Hematopoietic multipotent progenitor cell (in vitro differentiated cells): ENCODE measurements at regions not wholly inside any gene's neighbourhood (a gene's known extent, or its start where the extent isn't known, plus 50 kb on each side); places are given as distances from the start of the nearest gene placed in this dataset.
A peak's percentile ranks its signal among the peaks of the same experiment; 100 is the strongest.

Experiments used
- DNase-seq, 3 donors: peaks; one replicate each; pipeline ENCODE4 v3.0.0-alpha.2; 2011 to 2015; ENCODE audit warnings: low read depth in 2 of 3, low spot score in 2 of 3

GRCh38 chr7:84688671-84689070 lies 494.1 kb upstream of the SEMA3A start:
- DNase-seq = no peak

- no peak for DNase-seq
These were observed 491.8 kb upstream of the SEMA3A start for GRCh38 chr7:84686373-84686772.

DNA sequence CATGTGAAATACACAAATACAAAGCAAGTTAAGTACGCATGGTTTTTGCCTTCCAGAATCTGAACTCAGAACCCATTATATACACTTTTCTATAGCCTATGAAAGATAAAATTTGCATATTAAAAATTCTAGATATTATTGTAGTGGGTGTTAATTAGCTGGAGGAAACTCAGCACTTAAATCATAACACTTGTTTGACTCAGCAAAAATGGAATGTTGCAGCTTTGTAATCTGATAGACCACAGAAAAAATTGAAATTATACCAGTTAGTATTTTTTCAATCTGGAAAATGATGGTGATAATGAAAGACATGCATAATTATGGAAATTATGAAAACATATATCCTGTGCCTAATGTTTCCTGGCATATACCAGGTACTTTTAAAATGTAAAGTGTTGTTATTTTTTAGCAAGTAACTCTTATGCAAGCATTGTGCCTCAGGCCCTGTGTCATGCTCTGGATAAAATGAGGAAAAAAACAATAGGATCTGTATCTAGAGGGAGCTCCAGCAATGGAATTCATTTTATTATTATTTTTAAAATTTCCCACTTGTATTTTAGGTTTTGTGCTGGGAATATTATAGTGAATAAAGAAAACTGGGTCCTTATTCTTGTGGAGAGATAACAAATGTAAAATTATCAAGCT lies 490.4 kb upstream of the SEMA3A start:
- DNase-seq = no peak

- DNase-seq = no peak
These were observed 488.0 kb upstream of the SEMA3A start for GRCh38 chr7:84682543-84682942.

DNA sequence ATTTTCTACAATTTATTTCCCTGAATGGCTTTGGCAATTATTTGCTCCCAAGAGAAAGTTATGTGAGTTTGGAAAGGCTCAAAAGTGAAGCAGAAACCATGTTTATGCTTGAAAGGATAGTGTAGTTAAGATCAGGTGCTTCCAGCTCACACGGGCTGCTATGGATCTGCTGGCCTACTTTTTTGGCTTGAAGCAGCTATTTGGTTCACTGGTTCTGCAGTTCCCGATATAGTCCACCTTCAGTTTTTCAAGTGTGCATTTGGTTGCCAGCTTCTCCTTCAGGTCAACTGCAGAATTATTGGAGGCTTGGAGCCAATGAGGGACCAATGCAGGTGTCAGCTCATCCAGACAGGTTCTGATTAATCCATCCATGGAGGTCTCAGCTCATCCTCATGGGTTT lies 484.3 kb upstream of the SEMA3A start:
- DNase-seq = no peak

DNA sequence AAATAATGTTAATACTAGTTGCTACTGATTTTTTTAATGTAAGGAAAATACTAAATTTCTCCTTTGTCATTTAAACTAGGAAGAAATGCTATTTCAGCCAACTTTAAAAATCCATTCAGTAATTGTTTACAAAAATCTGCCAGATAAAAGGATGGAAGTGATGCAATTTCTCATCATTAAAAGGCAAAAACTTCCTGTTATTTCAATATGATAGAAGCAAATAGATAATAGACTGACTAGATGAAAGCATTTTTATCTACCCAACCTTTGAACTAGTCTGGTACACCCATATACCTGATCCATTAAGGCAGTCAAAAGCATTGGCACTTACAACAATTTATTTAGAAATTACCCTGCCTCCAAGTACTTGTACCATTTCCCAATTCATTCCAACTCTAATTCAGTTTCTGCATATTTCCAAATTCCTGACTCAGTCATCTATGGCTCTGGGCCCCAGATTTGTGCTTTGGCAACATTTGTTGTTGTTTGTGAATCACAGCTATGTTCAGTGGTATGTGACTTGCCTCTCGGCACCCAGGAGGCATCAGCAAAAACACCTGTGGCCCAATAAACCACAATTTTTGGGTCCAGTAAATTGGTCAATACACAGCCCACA lies 482.6 kb upstream of the SEMA3A start:
- DNase-seq = no peak

GRCh38 chr7:84675633-84676034 lies 481.0 kb upstream of the SEMA3A start:
- peak in 1 of 3 donors; percentile 7 for DNase-seq

DNA sequence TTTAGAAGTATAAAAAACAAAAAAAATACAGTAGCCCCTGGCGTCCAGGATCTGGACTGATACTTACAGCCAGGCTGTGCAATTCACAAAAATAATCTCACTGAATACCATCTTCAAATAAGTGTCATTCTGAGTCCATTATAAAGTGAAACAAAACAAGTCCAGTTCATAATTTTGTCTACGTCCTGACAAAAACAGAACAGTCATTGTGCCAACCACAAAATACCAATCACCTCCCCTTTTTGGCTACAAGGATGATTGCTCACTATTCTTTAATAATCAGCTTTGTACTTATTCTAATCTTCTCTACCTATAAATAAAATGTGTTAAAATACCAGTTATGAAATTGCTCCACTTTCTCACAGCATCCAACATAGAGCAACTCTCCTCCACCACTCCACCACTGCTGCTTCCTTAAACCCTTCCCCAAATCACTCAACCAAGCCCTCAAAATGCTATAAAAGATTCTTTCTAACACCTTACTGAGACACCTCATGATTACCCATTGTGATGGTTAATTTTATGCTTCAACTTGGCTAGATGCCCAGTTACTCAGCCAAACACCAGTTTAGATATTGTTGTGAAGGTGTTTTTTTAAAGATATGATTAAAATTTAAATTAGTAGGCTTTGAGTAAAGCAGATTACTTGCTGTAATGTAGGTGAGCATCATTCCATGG lies 479.8 kb upstream of the SEMA3A start:
- peak in 1 of 3 donors; percentile 10 for DNase-seq

- peak in 1 of 3 donors; percentile 10 for DNase-seq
These were observed 474.7 kb upstream of the SEMA3A start for GRCh38 chr7:84669177-84669732.

DNA sequence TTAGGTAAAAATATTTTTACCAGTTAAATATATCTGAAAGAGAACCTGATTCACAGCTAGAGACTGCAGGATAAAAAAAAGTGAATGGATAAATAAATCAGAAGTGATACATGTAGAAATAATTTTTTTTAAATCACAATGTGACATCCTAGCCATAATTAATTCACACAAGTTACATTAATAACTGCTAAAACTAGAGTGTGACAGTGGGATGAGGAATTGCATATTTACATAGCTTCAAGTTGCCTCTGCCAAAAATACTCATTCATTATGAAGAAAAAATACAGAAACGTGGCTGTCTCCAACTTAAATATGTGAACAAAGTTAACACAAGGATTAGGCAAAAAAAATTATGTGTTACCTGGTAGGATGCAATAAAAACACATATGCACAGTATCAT lies 473.5 kb upstream of the SEMA3A start:
- no peak for DNase-seq

GRCh38 chr7:84666651-84667050 lies 472.1 kb upstream of the SEMA3A start:
- no peak for DNase-seq

DNA sequence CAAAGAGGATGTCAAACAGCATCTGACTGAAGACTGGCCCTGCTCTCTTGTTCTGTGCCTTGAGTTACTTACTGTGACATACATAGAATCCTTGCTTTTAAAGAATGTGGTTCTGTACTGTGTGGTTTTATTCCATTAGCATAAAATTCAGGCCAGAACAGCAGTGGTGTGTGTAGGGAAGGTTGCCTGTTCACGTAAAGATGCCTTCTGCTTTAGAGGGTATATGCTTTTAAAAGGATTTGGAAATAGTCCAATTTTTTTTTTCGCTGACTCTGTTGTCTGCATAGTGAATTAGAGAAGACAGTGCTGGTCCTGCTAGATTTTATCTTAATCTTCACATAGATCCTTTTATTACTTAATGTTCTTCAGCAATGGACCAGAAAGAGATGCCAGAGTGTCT lies 470.8 kb upstream of the SEMA3A start:
- no peak for DNase-seq

- DNase-seq = no peak
These were observed 470.0 kb upstream of the SEMA3A start for GRCh38 chr7:84664626-84665025.

DNA sequence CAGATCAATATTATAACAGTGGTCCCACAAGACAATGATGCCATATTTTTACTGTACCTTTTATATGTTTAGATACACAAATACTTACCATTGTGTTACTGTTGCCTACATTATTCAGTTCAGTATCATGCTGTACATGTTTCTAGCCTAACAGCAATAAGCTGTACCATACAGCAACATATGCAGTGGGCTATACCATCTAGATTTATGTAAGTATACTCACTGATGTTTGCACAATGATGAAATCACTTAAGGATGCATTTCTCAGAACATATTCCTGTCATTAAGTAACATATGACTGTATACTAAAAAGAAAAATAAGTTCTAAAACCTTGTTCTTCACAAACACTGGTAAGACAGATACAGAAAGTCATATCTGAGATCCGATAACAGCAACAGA lies 468.6 kb upstream of the SEMA3A start:
- DNase-seq = no peak

DNA sequence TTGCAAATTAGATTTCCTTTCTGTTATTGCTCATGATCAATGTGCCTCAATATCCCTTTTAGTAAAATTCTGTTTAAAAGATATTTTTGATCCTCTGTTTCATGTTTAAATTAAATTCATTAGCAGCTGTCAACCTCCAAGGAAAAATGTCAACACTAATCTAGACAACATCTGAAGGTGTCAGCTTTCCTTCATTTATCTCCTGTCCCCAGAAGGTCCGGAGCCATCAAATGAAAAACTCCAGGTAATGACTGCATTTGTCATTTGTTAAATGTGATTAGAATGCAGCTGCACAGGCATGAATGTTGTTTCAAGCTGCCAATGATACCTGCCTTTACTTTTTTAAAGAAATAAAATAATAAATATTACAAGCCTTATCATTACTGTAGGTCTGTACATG lies 463.7 kb upstream of the SEMA3A start:
- no peak for DNase-seq

DNA sequence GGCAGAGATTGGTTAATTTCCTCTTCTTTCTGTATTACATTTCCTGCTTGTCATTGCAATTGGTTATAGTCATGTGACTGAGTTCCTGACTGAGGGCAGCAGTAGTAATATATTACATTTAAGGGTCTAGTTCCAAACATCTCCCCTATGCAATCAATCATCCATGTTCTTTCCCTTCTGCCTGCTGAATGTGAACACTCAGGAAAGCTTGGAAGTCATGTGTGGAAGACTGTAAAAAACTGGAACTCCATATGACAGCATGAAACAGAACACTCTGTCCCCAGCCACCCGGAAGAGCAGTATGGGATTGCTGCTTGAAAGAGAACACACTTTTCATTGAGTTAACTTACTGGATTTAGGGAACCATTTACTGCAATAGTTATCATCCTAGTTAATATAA lies 459.7 kb upstream of the SEMA3A start:
- no peak for DNase-seq

DNA sequence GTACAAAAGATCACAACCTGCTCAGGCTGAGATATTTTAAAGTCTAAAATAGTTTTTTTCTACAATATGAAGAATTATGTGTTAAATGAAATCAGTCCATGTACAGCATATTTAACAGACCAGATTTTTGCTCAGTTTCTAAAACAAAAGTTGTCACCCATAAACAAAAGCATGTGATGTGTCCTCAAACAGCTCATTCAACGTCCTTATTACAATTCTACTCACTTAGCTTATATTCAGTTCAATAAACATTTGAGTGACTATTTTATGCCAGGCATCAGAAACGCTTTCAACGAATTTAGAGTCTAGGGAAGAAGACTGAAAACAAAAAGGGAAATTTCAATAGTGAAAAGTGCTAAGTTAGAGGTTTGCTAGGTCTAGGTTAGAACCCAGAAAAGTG lies 457.3 kb upstream of the SEMA3A start:
- DNase-seq = no peak

DNA sequence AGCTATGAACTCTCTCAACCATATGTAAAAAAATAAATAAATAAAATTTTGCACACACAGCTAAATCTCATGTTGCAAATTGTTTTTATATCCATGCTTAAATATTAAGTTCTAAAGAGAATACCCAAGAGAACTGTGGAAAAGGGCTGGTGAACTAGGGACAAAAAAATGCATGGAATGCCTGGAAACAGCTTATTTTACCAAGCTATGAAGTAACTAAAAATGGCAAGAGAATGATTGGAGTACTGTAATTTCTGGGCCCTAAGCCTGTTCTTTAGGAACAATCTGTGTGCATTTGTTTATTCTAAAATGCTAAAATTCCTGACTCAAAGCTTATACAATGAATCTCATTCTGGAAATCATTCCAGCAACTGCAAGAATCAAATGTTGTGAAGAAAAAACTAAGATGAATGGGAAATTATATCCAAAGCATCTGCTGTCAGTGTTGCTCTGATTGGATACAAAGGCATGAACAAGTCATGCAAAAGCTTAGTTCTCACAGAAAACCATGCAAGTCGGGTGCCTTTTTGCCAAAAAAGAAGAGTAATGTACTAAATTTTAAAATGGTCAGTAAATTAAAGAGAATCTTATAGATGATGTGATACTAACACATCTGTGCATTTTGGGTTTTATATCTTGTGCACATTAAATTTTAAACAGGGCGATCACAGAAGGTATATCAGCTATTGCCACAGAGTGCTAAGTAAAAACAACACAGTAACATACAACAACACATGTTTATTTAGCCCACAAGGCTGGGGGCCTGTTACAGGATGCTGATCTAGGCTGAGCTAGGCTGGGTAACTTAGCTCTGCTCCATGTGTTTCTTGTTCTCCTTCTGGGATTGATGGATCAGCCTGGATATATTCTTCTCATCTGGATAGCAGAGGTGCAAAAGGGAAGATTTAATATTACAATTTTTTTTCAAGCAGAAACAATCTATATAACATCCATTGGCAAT lies 453.5 kb upstream of the SEMA3A start:
- DNase-seq = no peak

- DNase-seq = no peak
These were observed 448.0 kb upstream of the SEMA3A start for GRCh38 chr7:84642611-84643010.

GRCh38 chr7:84640637-84641036 lies 446.0 kb upstream of the SEMA3A start:
- DNase-seq = no peak

- no peak for DNase-seq
These were observed 443.7 kb upstream of the SEMA3A start for GRCh38 chr7:84638339-84638697.
